ENCODE measurements at regions not wholly inside any gene's neighbourhood (a gene's known extent, or its start where the extent isn't known, plus 50 kb on each side); places are given as distances from the start of the nearest gene placed in this dataset.

- TF ChIP-seq CTCF (IDR thresholded peaks at IDR 0.05) (no peak), TAF1 (IDR thresholded peaks at IDR 0.05; ENCODE audit: borderline replicate concordance, low read depth, low read length) (no peak), MEF2A (IDR thresholded peaks at IDR 0.05; ENCODE audit: borderline replicate concordance, low read depth) (no peak), POLR2AphosphoS5 (IDR thresholded peaks at IDR 0.05; ENCODE audit: low read depth, low read length) (no peak)
These were observed 599.9 kb upstream of the NXPH2 start for GRCh38 chr2:139380051-139380450.

All from SK-N-SH (cell line).